HG03175 (cell line): ENCODE measurements at regions not wholly inside any gene's neighbourhood (a gene's known extent, or its start where the extent isn't known, plus 50 kb on each side); places are given as distances from the start of the nearest gene placed in this dataset.
"Not testable (repeated sequence)": the region's sequence is repeated elsewhere in the genome, so short reads cannot be mapped to it uniquely, and the experiment has no call there.

Source experiments
- ATAC-seq: cut with Tn5 transposase; IDR thresholded peaks from one replicate; pipeline ENCODE4 v1.9.1; 2021; ENCODE audit warnings: mild to moderate bottlenecking, moderate library complexity; ENCODE audit not compliant: unreplicated experiment

DNA sequence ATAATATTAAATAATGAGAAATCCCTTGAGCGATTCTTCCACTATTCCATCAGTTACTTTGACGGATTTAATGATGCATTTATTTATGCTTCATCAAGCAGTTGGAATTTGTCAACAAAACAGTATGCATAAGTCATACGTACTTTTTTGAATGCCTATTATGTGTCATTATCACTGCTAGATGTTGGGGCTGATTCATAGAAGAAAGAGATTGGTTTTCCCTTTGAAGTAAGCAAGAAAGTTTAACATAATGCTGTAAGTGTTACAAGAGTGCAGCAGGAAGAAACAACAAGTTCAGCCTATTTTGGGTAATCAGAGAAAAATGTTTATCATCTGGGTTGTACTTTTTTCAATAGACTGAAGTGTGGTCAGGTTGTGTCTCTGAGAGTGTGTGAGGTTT, 121.2 kb upstream of the RANBP3L start:
- no peak for ATAC-seq

- ATAC-seq: no peak
These were observed 122.0 kb upstream of the RANBP3L start for GRCh38 chr5:36423578-36424307.

- not testable (repeated sequence) for ATAC-seq
These were observed 124.4 kb upstream of the RANBP3L start for GRCh38 chr5:36426070-36426469.

GRCh38 chr5:36435516-36435915, 133.8 kb upstream of the RANBP3L start:
- no peak for ATAC-seq

DNA sequence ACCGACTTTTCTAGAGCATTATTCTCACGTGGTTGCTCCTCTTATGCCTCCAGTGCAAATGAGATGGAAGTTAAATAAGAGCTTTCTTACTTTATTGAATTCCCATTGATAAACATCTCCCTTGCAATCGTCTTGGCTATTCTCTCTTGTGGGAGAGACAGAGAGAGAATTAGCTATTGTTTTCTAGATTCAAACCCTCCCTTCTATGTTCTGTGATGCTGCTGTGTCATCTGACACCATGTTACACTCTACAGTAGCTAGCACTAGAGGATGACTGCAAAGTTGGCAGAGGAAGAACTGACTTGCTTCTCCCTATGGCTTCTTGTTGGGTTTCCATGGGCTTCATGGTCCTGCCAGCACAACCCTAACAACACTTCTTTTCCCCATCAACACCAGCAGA, 134.6 kb upstream of the RANBP3L start:
- no peak for ATAC-seq

- ATAC-seq: no peak
These were observed 137.3 kb upstream of the RANBP3L start for GRCh38 chr5:36438765-36439561.

- no peak for ATAC-seq
These were observed 138.6 kb upstream of the RANBP3L start for GRCh38 chr5:36440300-36440699.

- no peak for ATAC-seq
These were observed 139.6 kb upstream of the RANBP3L start for GRCh38 chr5:36441280-36441679.

GRCh38 chr5:36442352-36442751, 140.7 kb upstream of the RANBP3L start:
- ATAC-seq: no peak

GRCh38 chr5:36442796-36443195, 141.1 kb upstream of the RANBP3L start:
- no peak for ATAC-seq

DNA sequence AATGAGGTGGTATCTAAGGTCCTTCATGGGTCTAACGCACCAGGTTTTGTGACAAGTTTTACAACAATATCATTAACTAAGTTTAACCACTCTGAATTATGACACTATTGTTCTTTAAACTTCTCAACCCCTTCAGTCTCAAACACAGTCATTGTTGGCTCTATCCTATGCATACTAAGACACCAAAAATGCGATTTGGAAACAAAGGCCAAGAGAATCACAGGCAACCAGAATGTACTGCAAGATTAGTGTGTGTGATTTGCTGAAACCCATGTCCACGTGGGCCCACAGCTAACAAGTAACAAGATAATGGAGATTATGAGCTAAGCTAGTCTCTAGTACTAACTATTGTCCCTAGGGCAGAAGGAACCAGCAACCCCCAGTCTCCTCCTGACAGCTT, 142.2 kb upstream of the RANBP3L start:
- no peak for ATAC-seq

DNA sequence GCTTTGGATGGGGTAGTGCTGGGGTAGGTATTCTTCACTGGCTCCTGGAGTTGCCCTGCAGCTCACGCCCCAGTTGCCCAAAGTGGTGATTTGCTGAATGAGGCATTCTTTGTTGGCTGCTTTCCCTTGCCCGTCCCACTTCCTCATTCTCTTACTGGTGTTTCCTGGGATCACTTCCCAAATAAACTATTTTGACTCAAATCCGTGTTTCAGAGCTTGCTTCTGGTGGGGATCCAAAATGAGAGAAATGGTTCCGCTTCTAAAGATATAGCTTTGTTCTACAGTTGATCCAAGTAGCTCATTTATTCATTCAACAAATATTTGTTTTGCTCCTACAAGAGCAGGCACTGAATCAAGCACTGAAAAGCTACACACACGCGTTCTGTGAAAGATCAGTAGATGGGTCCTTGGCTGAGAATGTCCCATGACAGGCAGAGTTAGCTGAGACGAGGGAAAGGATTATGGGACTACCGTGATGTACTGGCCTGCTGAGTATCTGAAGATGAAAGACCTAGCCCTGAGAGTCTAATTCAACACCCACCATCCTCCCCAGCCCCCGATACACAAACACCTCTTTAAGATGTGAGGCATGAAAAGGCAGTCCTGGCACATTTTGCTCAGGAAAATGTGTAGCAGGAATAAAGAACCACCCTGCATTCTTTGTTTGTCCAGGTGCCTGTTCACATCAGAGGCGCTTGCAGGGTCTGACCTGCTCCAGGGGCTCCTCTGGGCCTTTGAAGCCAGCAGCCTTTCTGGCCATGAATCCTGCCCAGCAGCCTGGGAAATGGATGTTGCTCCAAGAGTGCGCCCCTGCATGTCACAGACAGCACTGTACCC, 143.1 kb upstream of the RANBP3L start:
- ATAC-seq: no peak

- ATAC-seq: no peak
These were observed 146.1 kb upstream of the RANBP3L start for GRCh38 chr5:36447776-36448175.

DNA sequence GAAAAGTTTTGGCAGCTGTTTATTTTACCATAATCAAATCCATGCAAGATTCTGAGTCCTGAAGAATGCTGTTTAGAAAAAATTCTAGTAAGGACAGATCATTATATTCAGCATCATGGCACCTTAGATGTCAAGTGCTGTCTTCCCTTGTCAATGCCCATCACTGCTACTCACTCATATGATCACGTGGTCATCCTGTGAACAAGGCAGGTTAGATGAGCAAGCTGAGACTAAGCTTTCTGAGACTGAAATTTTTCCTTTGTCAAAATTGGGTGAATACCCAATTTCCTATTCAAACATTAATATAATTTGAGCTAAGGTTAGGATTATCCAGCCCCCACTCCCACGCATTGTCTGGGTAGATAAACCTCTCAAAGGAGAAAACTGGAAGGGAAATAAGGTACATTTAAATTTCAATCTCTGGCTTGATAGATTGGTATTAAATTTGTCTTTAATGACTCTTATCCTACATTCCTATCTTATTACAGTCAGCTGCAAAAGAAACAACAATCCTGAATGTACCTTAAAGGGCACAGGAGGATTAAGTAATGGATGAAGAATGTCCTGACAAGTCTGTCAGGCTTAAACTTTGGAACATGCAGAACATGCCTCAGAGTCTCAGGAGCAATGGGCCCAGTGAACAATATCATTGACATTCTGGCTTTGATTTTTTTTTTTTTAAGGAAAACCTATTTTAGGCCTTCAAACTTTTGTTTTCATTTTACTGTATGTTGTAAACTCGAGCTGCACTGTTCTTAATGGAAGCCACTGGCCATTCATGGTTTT, 148.7 kb upstream of the RANBP3L start:
- no peak for ATAC-seq

- ATAC-seq: no peak
These were observed 150.8 kb upstream of the RANBP3L start for GRCh38 chr5:36452424-36453006.

- no peak for ATAC-seq
These were observed 148.7 kb upstream of the SLC1A3 start for GRCh38 chr5:36457511-36458270.

GRCh38 chr5:36458746-36459145, 147.7 kb upstream of the SLC1A3 start:
- no peak for ATAC-seq

- ATAC-seq: no peak
These were observed 146.9 kb upstream of the SLC1A3 start for GRCh38 chr5:36459176-36460135.
